ENCODE measurements at regions not wholly inside any gene's neighbourhood (a gene's known extent, or its start where the extent isn't known, plus 50 kb on each side); places are given as distances from the start of the nearest gene placed in this dataset.
"Not testable (repeated sequence)": the region's sequence is repeated elsewhere in the genome, so short reads cannot be mapped to it uniquely, and the experiment has no call there.

DNA sequence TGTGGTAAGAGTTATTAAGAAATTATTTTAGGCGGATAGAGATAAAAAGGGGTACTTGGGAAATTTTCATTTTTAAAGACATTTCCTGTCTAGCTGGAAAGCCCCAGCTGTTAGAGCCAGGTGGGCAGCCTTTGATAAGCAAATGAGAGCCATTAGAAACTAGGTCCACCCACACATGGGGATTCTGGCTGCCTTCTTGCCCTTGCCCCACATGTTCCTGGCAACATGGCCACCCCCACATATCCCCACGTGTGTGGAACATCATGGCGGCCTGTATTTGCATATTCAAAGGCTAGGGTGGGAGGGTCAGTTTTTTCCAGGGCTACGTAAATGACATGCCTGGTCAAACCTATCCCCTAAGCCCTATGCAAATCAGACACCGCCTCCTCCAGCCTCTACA, 1382.1 kb downstream of the AACS start:
- in situ Hi-C loops (cut with HindIII; ENCODE audit: low pct_ligation_motif_present, low pct_unique_long_range_greater_than_20kb, low sequenced_read_pairs), result no loop called here
- DNase-seq, result no peak

DNA sequence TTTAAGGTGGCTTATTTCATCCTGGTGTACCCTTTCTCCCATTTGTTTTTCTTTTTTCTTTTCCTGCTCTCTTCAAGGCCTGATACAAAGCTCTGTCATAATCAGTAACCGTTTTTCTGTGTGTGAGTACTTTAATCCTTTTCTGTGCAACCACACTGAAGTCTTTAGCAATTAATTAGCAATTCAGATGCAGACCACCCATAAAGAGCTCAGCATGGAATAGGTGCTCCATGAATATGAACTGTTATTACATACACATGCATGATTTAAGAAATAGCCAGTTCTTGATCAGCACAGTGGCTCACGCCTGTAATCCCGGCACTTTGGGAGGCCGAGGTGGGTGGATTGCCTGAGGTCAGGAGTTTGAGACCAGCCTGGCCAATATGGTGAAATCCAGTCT, 1386.6 kb downstream of the AACS start:
- in situ Hi-C loops (cut with HindIII; ENCODE audit: low pct_ligation_motif_present, low pct_unique_long_range_greater_than_20kb, low sequenced_read_pairs), result no loop called here
- no peak for DNase-seq

DNA sequence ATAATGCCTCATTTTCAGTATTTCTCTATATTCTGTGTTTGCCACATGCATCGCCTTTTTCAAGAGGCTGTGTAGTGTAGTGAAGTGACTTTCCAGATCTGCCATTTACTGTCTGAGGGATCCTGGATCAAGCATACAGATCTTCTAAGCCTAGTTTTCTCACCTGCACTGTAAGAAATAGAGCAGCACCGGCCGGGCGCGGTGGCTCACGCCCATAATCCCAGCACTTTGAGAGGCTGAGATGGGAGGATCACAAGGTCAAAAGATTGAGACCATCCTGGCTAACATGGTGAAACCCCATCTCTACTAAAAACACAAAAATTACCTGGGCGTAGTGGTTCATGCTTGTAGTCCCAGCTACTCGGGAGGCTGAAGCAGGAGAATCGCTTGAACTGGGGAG, 1387.5 kb downstream of the AACS start:
- DNase-seq; in situ Hi-C loops (cut with HindIII; ENCODE audit: low pct_ligation_motif_present, low pct_unique_long_range_greater_than_20kb, low sequenced_read_pairs): not testable (repeated sequence)

- DNase-seq, result no peak
- in situ Hi-C loops (cut with HindIII; ENCODE audit: low pct_ligation_motif_present, low pct_unique_long_range_greater_than_20kb, low sequenced_read_pairs), result no loop called here
Observed at GRCh38 chr12:126454581-126454980, 1389.3 kb downstream of the AACS start.

GRCh38 chr12:126457776-126458175, 1392.5 kb downstream of the AACS start:
- DNase-seq, result no peak
- in situ Hi-C loops (cut with HindIII; ENCODE audit: low pct_ligation_motif_present, low pct_unique_long_range_greater_than_20kb, low sequenced_read_pairs), result no loop called here

- in situ Hi-C loops (cut with HindIII; ENCODE audit: low pct_ligation_motif_present, low pct_unique_long_range_greater_than_20kb, low sequenced_read_pairs), result no loop called here
- DNase-seq, result no peak
Observed at GRCh38 chr12:126464153-126464552, 1398.9 kb downstream of the AACS start.

GRCh38 chr12:126469211-126469610, 1404.0 kb downstream of the AACS start:
- DNase-seq, result no peak
- in situ Hi-C loops (cut with HindIII; ENCODE audit: low pct_ligation_motif_present, low pct_unique_long_range_greater_than_20kb, low sequenced_read_pairs), result no loop called here

- DNase-seq, result no peak
- in situ Hi-C loops (cut with HindIII; ENCODE audit: low pct_ligation_motif_present, low pct_unique_long_range_greater_than_20kb, low sequenced_read_pairs), result no loop called here
Observed at GRCh38 chr12:126474703-126475102, 1409.5 kb downstream of the AACS start.

DNA sequence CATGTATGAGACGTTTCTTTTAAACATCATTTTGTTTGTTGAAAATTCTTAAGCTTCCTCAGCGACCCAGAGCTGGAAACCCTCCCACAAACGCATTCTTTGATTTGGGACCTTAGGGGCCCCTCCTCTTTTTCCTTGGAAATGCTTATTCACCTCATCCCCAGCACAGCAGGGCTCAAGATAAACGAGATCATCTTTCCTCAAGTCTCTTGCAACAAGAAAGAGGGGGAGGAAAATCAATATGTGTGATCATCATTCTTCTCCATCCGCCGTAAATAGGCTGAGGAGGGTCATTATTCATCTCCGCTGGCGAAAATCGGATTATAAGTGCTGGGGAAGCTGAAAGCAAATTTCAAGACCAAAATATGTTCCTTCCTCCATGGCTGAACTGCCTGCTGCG, 1415.2 kb downstream of the AACS start:
- in situ Hi-C loops (cut with HindIII; ENCODE audit: low pct_ligation_motif_present, low pct_unique_long_range_greater_than_20kb, low sequenced_read_pairs), result no loop called here
- no peak for DNase-seq

DNA sequence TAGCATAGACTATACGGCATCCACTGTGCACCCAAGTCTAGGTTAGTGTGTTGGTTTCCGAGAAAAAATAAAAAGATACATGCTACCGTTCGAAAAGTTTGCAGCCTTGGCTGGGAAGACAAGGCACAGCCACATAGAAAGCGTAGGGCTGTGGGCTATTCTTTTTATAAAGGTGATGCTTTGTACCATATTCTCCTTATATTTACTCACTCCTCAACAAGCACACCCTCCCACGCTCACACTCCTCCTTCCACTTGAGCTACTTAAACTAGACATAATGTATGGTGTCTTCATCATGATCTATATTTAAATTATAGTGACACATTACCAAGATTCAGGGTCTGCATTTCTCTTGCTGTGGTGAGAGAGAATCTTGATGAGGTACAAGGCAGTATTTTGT, 1416.5 kb downstream of the AACS start:
- in situ Hi-C loops (cut with HindIII; ENCODE audit: low pct_ligation_motif_present, low pct_unique_long_range_greater_than_20kb, low sequenced_read_pairs), result no loop called here
- no peak for DNase-seq

DNA sequence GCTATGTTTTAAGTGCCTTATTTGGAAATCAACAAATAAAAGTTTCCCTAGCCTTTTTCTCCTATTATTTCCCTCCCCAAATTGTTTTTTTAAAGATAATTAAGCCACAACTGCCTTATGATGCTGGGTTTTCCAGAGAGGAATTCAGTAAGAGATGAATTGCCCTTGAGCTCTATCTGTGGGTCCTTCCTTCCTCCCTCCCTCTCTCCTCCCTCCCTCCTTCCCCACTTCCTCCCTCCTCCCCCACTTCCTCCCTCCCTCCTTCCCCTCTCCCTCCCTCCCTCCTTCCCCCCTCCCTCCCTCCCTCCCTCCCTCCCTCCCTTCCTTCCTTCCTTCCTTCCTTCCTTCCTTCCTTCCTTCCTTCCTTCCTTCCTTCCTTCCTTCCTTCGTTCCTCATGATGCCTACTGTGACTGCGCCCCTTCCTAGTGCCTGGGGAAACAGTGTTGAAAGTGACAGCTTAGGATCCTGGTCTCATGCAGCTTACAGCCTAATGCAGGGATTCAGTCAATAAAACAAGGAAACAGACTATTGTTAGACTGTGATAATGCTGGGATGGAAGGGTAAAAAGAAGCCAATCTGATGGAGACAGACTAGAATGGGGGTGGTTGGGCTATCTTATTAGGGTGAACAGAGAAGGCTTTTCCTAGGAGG, 1417.1 kb downstream of the AACS start:
- in situ Hi-C loops (cut with HindIII; ENCODE audit: low pct_ligation_motif_present, low pct_unique_long_range_greater_than_20kb, low sequenced_read_pairs), result no loop called here

GRCh38 chr12:126483145-126484068, 1418.2 kb downstream of the AACS start:
- in situ Hi-C loops (cut with HindIII; ENCODE audit: low pct_ligation_motif_present, low pct_unique_long_range_greater_than_20kb, low sequenced_read_pairs), result no loop called here

More for the DNA sequence above, 1417.1 kb downstream of the AACS start:
- DNase-seq, result no peak

GRCh38 chr12:126487431-126487980, 1422.3 kb downstream of the AACS start:
- in situ Hi-C loops (cut with HindIII; ENCODE audit: low pct_ligation_motif_present, low pct_unique_long_range_greater_than_20kb, low sequenced_read_pairs), result no loop called here
- no peak for DNase-seq

More at GRCh38 chr12:126483145-126484068, 1418.2 kb downstream of the AACS start:
- DNase-seq, result no peak

GRCh38 chr12:126488806-126489205, 1423.6 kb downstream of the AACS start:
- in situ Hi-C loops (cut with HindIII; ENCODE audit: low pct_ligation_motif_present, low pct_unique_long_range_greater_than_20kb, low sequenced_read_pairs), result no loop called here
- DNase-seq, result no peak

DNA sequence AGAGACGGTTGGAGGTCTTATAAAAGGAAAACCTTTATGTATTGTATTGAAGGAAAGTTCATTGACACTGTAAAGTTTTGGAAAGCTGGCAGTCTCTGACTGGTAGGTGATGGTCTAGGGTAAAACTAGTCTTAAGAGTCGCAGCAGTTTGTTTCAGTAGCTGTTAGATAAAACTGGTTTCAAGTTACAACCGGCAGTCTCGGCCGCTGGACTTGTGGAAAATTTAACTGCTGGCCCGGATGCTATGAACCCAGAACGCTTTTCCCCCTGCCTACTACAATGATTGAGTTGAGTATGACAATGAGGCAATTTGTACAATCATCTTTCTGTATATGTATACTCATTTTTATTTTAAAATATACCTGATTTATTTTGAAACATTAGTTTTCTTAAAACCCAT, 1426.9 kb downstream of the AACS start:
- in situ Hi-C loops (cut with HindIII; ENCODE audit: low pct_ligation_motif_present, low pct_unique_long_range_greater_than_20kb, low sequenced_read_pairs), result no loop called here
- DNase-seq, result no peak

DNA sequence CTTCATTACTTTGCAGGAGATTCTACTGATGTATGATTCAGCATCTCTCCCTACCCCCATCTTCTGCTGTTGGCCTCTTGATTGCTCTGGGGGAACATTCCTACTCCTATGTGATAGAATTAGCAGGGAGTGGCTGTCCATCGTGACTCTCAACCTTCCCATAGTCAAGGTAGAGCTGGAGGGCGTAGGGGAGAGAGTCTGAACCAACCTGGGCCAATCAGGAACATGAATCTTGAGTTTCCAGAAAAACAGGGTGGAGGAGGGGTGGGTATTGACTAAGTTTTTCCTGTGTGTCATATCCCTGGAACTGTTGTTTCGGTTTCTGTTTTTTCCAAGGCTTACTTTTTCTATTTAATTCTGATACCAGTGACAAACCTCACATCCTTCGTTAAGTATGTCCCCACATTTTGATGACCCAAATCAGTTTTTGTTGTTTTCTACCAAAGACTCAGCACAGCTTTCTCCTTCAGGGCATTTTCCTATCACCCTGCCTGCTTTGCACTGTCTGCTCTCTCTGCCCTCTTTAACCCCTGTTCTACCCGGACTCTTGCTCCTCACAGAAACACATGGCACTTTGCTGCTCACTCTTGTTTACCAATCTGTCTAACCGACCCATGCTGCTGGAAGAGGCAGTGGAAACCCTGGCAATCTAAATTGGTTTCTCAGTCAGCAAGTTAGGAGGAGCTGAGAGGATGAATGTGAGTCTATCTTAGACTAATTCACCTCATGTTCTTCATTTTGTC, 1428.3 kb downstream of the AACS start:
- no peak for DNase-seq
- in situ Hi-C loops (cut with HindIII; ENCODE audit: low pct_ligation_motif_present, low pct_unique_long_range_greater_than_20kb, low sequenced_read_pairs), result no loop called here

- in situ Hi-C loops (cut with HindIII; ENCODE audit: low pct_ligation_motif_present, low pct_unique_long_range_greater_than_20kb, low sequenced_read_pairs), result no loop called here
- DNase-seq, result no peak
Observed at GRCh38 chr12:126496201-126496600, 1431.0 kb downstream of the AACS start.

- DNase-seq, result no peak
- in situ Hi-C loops (cut with HindIII; ENCODE audit: low pct_ligation_motif_present, low pct_unique_long_range_greater_than_20kb, low sequenced_read_pairs), result no loop called here
Observed at GRCh38 chr12:126506426-126507182, 1441.4 kb downstream of the AACS start.

Measured in ACHN (cell line).